ENCODE measurements at regions not wholly inside any gene's neighbourhood (a gene's known extent, or its start where the extent isn't known, plus 50 kb on each side); places are given as distances from the start of the nearest gene placed in this dataset.

DNA sequence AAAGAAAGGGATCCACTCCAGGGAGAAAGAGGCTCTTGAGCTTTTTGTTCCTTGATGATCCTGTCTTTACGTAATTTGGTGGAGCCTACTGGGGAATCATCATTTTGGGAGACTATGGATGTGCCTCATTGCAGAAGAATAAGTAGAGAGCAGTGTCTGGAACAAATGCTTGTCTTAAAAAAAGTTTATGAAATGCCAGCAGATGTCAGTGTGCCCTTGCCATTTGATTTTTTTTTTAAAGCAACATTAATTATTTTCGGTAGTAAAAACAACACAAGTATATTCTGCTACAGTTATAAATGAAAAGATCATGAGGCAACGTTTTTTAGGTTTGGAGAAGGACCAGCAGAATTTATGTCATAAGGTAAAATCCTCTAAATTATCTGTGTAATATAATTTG, 934.8 kb upstream of the EEF2KMT start:
- DNase-seq (ENCODE audit: low spot score) (no peak), ATAC-seq (ENCODE audit: low FRiP score) (no peak)
- TF ChIP-seq, protein P1, sequence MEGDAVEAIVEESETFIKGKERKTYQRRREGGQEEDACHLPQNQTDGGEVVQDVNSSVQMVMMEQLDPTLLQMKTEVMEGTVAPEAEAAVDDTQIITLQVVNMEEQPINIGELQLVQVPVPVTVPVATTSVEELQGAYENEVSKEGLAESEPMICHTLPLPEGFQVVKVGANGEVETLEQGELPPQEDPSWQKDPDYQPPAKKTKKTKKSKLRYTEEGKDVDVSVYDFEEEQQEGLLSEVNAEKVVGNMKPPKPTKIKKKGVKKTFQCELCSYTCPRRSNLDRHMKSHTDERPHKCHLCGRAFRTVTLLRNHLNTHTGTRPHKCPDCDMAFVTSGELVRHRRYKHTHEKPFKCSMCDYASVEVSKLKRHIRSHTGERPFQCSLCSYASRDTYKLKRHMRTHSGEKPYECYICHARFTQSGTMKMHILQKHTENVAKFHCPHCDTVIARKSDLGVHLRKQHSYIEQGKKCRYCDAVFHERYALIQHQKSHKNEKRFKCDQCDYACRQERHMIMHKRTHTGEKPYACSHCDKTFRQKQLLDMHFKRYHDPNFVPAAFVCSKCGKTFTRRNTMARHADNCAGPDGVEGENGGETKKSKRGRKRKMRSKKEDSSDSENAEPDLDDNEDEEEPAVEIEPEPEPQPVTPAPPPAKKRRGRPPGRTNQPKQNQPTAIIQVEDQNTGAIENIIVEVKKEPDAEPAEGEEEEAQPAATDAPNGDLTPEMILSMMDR (IDR thresholded peaks at IDR 0.05) = no peak

DNA sequence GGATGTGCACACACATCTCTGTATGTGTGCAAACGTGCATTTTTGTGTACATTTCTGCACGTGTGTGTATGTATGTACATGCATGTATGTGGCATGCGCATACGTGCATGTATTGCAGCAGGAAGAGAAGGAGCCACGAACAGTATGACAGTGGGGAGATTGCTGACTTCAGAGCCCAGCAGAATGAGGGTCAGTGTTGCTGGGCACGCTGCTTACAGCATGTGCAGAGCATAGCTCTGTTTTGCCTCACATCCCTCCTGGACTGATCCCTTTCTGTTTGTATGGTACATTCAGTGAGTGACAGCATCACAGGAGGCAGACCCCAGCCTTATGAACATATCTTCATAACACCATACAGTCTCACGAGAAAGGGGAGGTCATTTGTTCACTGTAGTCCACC, 934.0 kb upstream of the EEF2KMT start:
- TF ChIP-seq, protein P1 (IDR thresholded peaks at IDR 0.05) = no peak
- DNase-seq (ENCODE audit: low spot score) = no peak
- ATAC-seq (ENCODE audit: low FRiP score) = no peak

DNA sequence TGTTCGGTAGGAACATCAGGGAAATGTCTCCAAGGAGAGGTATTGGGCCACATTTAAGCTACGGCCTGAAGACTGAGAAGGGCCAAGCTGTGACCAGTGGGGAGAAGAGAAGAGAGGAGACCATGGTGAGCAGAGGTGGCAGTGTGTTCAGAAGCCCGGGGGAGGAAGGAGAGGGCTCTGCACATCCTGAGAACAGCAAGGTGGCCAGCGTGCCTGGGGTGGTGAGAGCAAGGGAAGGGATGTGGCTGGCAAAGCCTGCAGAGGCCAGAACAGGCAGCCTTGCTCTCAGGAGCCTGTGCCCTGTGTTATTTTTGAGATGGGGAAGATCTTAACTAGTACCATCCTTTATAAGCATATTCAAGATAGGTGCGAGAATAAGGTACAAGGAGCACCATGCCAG, 933.5 kb upstream of the EEF2KMT start:
- TF ChIP-seq, protein P1 (IDR thresholded peaks at IDR 0.05) = no peak
- DNase-seq (ENCODE audit: low spot score) = no peak
- no peak for ATAC-seq (ENCODE audit: low FRiP score)

DNA sequence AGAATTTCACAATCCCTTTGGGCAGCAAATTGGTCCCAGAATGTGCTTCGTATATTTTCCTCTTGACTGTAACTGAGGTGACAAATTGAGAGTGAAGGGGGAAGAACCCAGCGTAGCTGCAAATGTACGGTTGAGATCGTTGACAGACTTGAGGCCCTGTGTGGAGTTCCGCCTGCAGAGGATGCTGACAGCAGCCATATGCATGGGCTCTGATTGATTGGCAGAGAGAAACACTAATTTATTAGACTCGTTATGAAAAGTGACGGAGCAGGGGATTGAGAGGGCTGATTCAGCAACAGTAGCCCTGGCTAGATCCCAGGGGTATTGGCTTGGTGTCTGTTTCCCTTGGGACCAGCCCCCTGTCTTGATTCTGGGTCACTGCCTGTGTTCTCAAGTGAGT, 930.1 kb upstream of the EEF2KMT start:
- TF ChIP-seq, protein P1 (IDR thresholded peaks at IDR 0.05) = no peak
- DNase-seq (ENCODE audit: low spot score) (no peak), ATAC-seq (ENCODE audit: low FRiP score) (no peak)

DNA sequence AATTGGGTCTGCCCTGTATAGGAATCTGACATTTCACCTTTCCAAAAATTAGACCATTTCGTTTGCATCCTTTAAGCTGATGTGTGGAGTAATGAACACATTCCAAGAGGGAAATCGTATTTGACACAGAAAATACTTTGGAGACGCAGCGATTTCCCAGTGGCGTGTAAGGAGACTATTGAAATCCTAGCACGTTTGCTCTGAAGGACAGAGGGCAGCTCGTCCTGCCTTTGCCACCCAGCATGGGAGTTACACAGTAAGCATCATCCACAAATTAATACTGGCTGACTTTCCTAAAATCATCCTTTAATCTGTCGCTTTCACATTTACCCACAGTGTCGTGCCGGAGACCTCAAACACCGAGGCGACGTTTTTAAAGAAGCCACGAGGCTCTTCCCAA, 925.9 kb upstream of the EEF2KMT start:
- ATAC-seq (ENCODE audit: low FRiP score) = no peak
- DNase-seq (ENCODE audit: low spot score) = no peak
- TF ChIP-seq, protein P1 (IDR thresholded peaks at IDR 0.05) = no peak

DNA sequence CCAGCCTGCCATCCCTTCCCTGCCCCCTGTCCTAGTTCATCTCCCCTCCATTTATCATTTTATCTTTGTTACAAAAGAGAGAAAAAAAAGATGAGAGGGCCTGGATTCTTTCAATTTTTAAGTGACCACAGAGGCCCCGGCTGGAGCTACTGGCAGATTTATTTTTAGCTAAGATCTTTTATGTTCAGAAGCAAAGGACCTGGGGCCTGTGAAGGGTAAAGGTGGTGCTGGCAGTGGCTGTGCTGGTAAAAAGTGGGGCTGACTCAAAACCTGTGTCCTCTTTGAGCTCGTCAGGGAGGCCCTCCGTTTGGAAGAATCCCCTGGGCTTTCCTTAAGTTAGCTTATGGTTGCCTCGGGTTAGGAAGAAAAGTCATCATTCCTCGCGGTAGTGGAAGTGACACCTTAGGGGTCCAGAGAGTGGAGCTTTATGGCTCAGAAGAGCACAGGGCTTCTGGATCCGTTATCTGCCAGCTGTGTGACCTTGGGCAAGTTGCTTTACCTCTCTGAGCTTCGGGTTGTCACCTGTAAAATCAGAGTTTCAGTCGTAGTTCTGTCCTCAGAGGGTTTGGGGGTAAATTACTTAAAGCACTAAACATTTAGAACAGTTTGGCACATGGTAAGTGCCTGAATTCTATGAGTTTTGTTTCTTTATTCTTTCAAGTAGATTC, 923.8 kb upstream of the EEF2KMT start:
- ATAC-seq (ENCODE audit: low FRiP score) = no peak
- TF ChIP-seq, protein P1 (IDR thresholded peaks at IDR 0.05) = no peak
- DNase-seq (ENCODE audit: low spot score) = no peak

DNA sequence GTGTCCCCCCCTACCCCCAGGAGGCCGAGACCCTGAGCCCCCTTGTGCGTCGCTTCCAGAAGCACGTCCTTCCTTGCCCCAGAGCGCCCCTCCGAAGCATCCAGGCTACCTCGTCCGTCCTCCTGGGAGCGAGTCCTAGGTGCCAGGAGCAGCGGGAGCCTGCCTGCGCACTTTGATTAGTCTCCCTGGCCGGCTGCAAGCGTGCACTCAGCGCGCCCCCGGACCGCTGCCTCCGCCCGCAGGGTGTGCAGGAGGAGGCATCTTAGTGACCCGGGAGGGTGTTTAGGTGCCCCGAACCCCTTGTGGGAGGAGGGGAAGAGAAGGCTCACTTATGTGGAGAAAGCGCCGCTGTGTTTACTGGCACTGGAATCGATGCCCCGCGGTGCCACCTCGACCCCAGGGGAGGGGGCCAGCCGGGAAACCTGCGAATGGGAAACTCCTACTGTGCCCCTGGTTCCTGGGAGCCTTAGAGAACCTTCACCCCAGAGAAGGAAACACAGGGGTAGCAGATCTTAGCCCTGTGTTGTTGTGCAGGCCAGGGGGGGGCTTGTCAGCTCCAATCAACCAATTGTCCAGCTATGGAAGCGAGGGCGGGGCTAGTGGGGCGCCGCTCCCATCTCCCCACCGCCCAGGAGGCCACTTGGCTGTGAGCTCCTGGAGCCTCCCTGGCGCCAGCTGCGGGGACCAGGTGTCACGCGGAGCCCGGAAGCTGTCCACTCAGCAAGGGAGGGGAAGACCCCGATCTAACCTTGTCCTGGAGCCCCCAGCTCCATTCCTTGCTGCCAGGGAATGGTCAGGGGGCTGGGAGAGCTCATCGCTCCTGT, 922.8 kb upstream of the EEF2KMT start:
- ATAC-seq (ENCODE audit: low FRiP score) = no peak
- TF ChIP-seq, protein P1 (IDR thresholded peaks at IDR 0.05) = no peak
- DNase-seq (ENCODE audit: low spot score) = no peak
